ENCODE measurements at regions not wholly inside any gene's neighbourhood (a gene's known extent, or its start where the extent isn't known, plus 50 kb on each side); places are given as distances from the start of the nearest gene placed in this dataset.
A peak's percentile ranks its signal among the peaks of the same experiment; 100 is the strongest.
"Not testable (repeated sequence)": the region's sequence is repeated elsewhere in the genome, so short reads cannot be mapped to it uniquely, and the experiment has no call there.

- H2AK9ac ChIP-seq (replicated peaks; ENCODE audit: low read depth, low read length, poor library complexity); H3K18ac ChIP-seq (ENCODE audit: low read depth, low read length); H3K9ac ChIP-seq (ENCODE audit: low read depth, low read length); H3K27ac ChIP-seq (ENCODE audit: insufficient read depth, low read length); H4K5ac ChIP-seq (ENCODE audit: low read depth, low read length); H2AK5ac ChIP-seq (ENCODE audit: low read depth, low read length); H3K27me3 ChIP-seq (ENCODE audit: control insufficient read depth, insufficient read depth, low read length); H2AFZ ChIP-seq (replicated peaks; ENCODE audit: low read length, poor library complexity); H3K36me3 ChIP-seq (ENCODE audit: control insufficient read depth, insufficient read depth, low read length); CTCF ChIA-PET; H3K79me1 ChIP-seq (ENCODE audit: low read depth in 1 of 2, low read length in 2 of 2); H4K8ac ChIP-seq (ENCODE audit: low read depth in 2 of 2, low read length in 2 of 2); H2BK20ac ChIP-seq (ENCODE audit: low read depth, low read length); H3K56ac ChIP-seq (ENCODE audit: extremely low read depth, insufficient read depth, low read length); H3K4me1 ChIP-seq (ENCODE audit: control insufficient read depth, insufficient read depth, low read length); H3K4me3 ChIP-seq (ENCODE audit: insufficient read depth, low read depth, low read length); H3K9me1 ChIP-seq (ENCODE audit: insufficient read depth, low read length); in situ Hi-C loops (cut with MboI; ENCODE audit: low sequenced_read_pairs); H4K91ac ChIP-seq (ENCODE audit: insufficient read depth, low read depth, low read length); H3K14ac ChIP-seq (replicated peaks; ENCODE audit: low read depth, low read length); dilution Hi-C loops (cut with HindIII; ENCODE audit: low sequenced_read_pairs, unreplicated experiment); intact Hi-C loops (cut with micrococcal nuclease); H3K9me3 ChIP-seq (ENCODE audit: control insufficient read depth, insufficient read depth, low read length); H4K20me1 ChIP-seq (ENCODE audit: insufficient read depth, low read length); POLR2A ChIA-PET (ENCODE audit: unreplicated experiment); H3K4me2 ChIP-seq (ENCODE audit: low read depth, low read length); BruUV-seq (replicated peaks); ATAC-seq (ENCODE audit: low read depth); H3K23ac ChIP-seq (ENCODE audit: low read depth, low read length); H2BK120ac ChIP-seq (ENCODE audit: low read depth, low read length); H2BK5ac ChIP-seq (ENCODE audit: low read depth, low read length, poor library complexity, severe bottlenecking); H3K4ac ChIP-seq (ENCODE audit: low read depth, low read length); H2BK15ac ChIP-seq (ENCODE audit: low read depth, low read length): not testable (repeated sequence)
- DNase-seq: peak; percentile 10
- WGBS, 2 experiments (ENCODE audit: extremely low coverage in 2 of 2, insufficient read length in 1 of 2): 23% methylated on average over 2 of the region's 2 CpGs; no CpG with 5 or more reads in 1 of the 2 experiments
Observed at GRCh38 chr9:43130744-43131171, 947.3 kb downstream of the SPATA31A6 start.

- intact Hi-C loops (cut with micrococcal nuclease); H2BK5ac ChIP-seq (ENCODE audit: low read depth, low read length, poor library complexity, severe bottlenecking); H2BK120ac ChIP-seq (ENCODE audit: low read depth, low read length); H4K91ac ChIP-seq (ENCODE audit: insufficient read depth, low read depth, low read length); H3K9me1 ChIP-seq (ENCODE audit: insufficient read depth, low read length); H3K4me1 ChIP-seq (ENCODE audit: control insufficient read depth, insufficient read depth, low read length); H3K14ac ChIP-seq (replicated peaks; ENCODE audit: low read depth, low read length); H3K27ac ChIP-seq (ENCODE audit: insufficient read depth, low read length); H3K18ac ChIP-seq (ENCODE audit: low read depth, low read length); dilution Hi-C loops (cut with HindIII; ENCODE audit: low sequenced_read_pairs, unreplicated experiment); H2BK20ac ChIP-seq (ENCODE audit: low read depth, low read length); H2AK9ac ChIP-seq (replicated peaks; ENCODE audit: low read depth, low read length, poor library complexity); H3K4ac ChIP-seq (ENCODE audit: low read depth, low read length); H3K9me3 ChIP-seq (ENCODE audit: control insufficient read depth, insufficient read depth, low read length); H3K4me2 ChIP-seq (ENCODE audit: low read depth, low read length); ATAC-seq (ENCODE audit: low read depth); H2BK15ac ChIP-seq (ENCODE audit: low read depth, low read length); H3K27me3 ChIP-seq (ENCODE audit: control insufficient read depth, insufficient read depth, low read length); H3K4me3 ChIP-seq (ENCODE audit: insufficient read depth, low read depth, low read length); H3K9ac ChIP-seq (ENCODE audit: low read depth, low read length); H4K5ac ChIP-seq (ENCODE audit: low read depth, low read length); H3K23ac ChIP-seq (ENCODE audit: low read depth, low read length); H3K56ac ChIP-seq (ENCODE audit: extremely low read depth, insufficient read depth, low read length); POLR2A ChIA-PET (ENCODE audit: unreplicated experiment); BruUV-seq (replicated peaks); in situ Hi-C loops (cut with MboI; ENCODE audit: low sequenced_read_pairs); H4K20me1 ChIP-seq (ENCODE audit: insufficient read depth, low read length); DNase-seq; H4K8ac ChIP-seq (ENCODE audit: low read depth in 2 of 2, low read length in 2 of 2); H2AK5ac ChIP-seq (ENCODE audit: low read depth, low read length); H3K36me3 ChIP-seq (ENCODE audit: control insufficient read depth, insufficient read depth, low read length); H2AFZ ChIP-seq (replicated peaks; ENCODE audit: low read length, poor library complexity); H3K79me1 ChIP-seq (ENCODE audit: low read depth in 1 of 2, low read length in 2 of 2); CTCF ChIA-PET: not testable (repeated sequence)
- WGBS, 2 experiments (ENCODE audit: extremely low coverage in 2 of 2, insufficient read length in 1 of 2): no CpG with 5 or more reads among the region's 4 CpGs
Observed at GRCh38 chr9:43135440-43135839, 952.0 kb downstream of the SPATA31A6 start.
